SK-N-MC (cell line): ENCODE measurements at regions not wholly inside any gene's neighbourhood (a gene's known extent, or its start where the extent isn't known, plus 50 kb on each side); places are given as distances from the start of the nearest gene placed in this dataset.

Experiments used
- EZH2 ChIP-seq: fragments of 200-600 bp; sonication (generic); IDR thresholded peaks from one replicate; pipeline ENCODE4 v1.6.1; 2017; ENCODE audit warnings: antibody characterized with exemption
- FOXP2 ChIP-seq: optimal IDR thresholded peaks from 2 replicates; pipeline ENCODE3; 2011; ENCODE audit warnings: mild to moderate bottlenecking, moderate library complexity; ENCODE audit not compliant: insufficient read depth; ENCODE audit errors: extremely low read length, control extremely low read depth
- POLR2AphosphoS5 ChIP-seq: IDR thresholded peaks from 2 replicates; pipeline ENCODE4 v1.6.1; 2012; ENCODE audit warnings: mild to moderate bottlenecking, low read depth, low read length, borderline replicate concordance

DNA sequence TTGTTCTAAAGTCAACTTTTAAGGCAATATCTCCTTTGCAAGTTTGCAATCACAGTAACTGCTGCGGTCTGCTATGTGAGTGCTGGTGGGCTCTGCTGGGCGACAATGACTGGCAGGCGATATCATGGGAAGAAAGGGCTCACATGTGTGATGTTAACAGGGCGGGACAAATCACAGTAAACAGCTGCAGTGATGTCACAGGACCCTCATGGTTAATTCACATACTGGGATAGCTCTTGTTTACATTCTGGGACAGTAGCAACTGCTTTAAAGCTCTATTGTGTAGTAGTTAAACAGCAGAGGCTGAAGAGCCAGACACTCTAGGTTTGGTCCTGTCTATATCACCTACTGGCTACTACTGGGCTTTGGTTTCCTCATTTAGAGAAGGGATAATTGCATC lies 257.2 kb upstream of the ASIC2 start:
- no peak for TF ChIP-seq POLR2AphosphoS5
- no peak for TF ChIP-seq EZH2
- no peak for TF ChIP-seq FOXP2
